Naive thymus-derived CD4-positive, alpha-beta T cell (primary cell): ENCODE measurements at regions not wholly inside any gene's neighbourhood (a gene's known extent, or its start where the extent isn't known, plus 50 kb on each side); places are given as distances from the start of the nearest gene placed in this dataset.
"Not testable (repeated sequence)": the region's sequence is repeated elsewhere in the genome, so short reads cannot be mapped to it uniquely, and the experiment has no call there.

ENCODE experiments used
- ATAC-seq: fragments of 150-1000 bp; cut with Tn5 transposase; 2 replicates; pipeline ENCODE4 v1.10.0; 2021; ENCODE audit warnings: mild to moderate bottlenecking, moderate library complexity
- CTCF ChIA-PET: fragments of 350-600 bp; sonication (Branson Sonifier 250); formaldehyde crosslinking; loops from one replicate; lab custom pipeline; 2021; ENCODE audit warnings: antibody characterized with exemption; lab: Charles Lee
- POLR2A ChIA-PET: fragments of 350-600 bp; sonication (Branson Sonifier 250); formaldehyde crosslinking; loops from one replicate; lab custom pipeline; 2021; ENCODE audit warnings: antibody characterized with exemption, inconsistent platforms; lab: Charles Lee
- DNase-seq, 9 donors: peaks; one replicate each; pipeline versions ENCODE4 v3.0.0 to v3.0.0-alpha.2; 2020 to 2022; ENCODE audit warnings: mixed read lengths in 1 of 9
- H3K27ac ChIP-seq: one replicate; pipeline ENCODE4 v1.7.0; 2013; ENCODE audit warnings: mild to moderate bottlenecking, low read depth, low read length, moderate library complexity
- H3K27me3 ChIP-seq, 2 donors: one replicate each; pipeline ENCODE4 v1.7.0; 2013; ENCODE audit warnings: low read length in 2 of 2, mild to moderate bottlenecking in 2 of 2, moderate library complexity in 2 of 2; ENCODE audit not compliant: control insufficient read depth in 2 of 2, insufficient read depth in 2 of 2
- H3K36me3 ChIP-seq, 3 experiments: 1 replicate in 2 of 3; 2 replicates in 1 of 3; pipeline ENCODE4 v1.7.0; 2013; ENCODE audit warnings: low read length in 3 of 3, mild to moderate bottlenecking in 3 of 3, moderate library complexity in 1 of 3; ENCODE audit not compliant: insufficient read depth in 3 of 3, control insufficient read depth in 2 of 3
- H3K4me1 ChIP-seq, 2 donors: one replicate each; pipeline ENCODE4 v1.7.0; 2013; ENCODE audit warnings: low read length in 2 of 2, mild to moderate bottlenecking in 2 of 2, moderate library complexity in 1 of 2; ENCODE audit not compliant: control insufficient read depth in 2 of 2, insufficient read depth in 2 of 2
- H3K4me3 ChIP-seq: 2 replicates; pipeline ENCODE4 v1.7.0; 2013; ENCODE audit warnings: mild to moderate bottlenecking, low read length
- H3K9me3 ChIP-seq, 3 experiments: 1 replicate in 2 of 3; 2 replicates in 1 of 3; pipeline ENCODE4 v1.7.0; 2013; ENCODE audit warnings: low read length in 3 of 3; ENCODE audit not compliant: control insufficient read depth in 2 of 3
- H3K27ac Mint-ChIP-seq, 9 donors: one replicate each; pipeline ENCODE4 v1.8.0; 2020 to 2022; ENCODE audit warnings: mixed read lengths in 9 of 9, mild to moderate bottlenecking in 8 of 9, moderate library complexity in 5 of 9, inconsistent platforms in 2 of 9
- H3K27me3 Mint-ChIP-seq, 5 donors: one replicate each; pipeline ENCODE4 v1.8.0; 2021 to 2022; ENCODE audit warnings: mixed read lengths in 5 of 5, mild to moderate bottlenecking in 1 of 5
- H3K36me3 Mint-ChIP-seq, 5 donors: one replicate each; pipeline ENCODE4 v1.8.0; 2020 to 2022; ENCODE audit warnings: mixed read lengths in 5 of 5, mild to moderate bottlenecking in 3 of 5, inconsistent platforms in 1 of 5
- H3K4me1 Mint-ChIP-seq, 7 donors: one replicate each; pipeline ENCODE4 v1.8.0; 2020 to 2022; ENCODE audit warnings: mixed read lengths in 7 of 7, mild to moderate bottlenecking in 3 of 7, inconsistent platforms in 1 of 7
- H3K4me3 Mint-ChIP-seq, 10 donors: one replicate each; pipeline ENCODE4 v1.8.0; 2020 to 2022; ENCODE audit warnings: mild to moderate bottlenecking in 10 of 10, mixed read lengths in 10 of 10, moderate library complexity in 6 of 10, inconsistent platforms in 2 of 10
- H3K9me3 Mint-ChIP-seq, 11 donors: one replicate each; pipeline ENCODE4 v1.8.0; 2020 to 2022; ENCODE audit warnings: mixed read lengths in 11 of 11, mild to moderate bottlenecking in 4 of 11, inconsistent platforms in 1 of 11, moderate library complexity in 1 of 11
- intact Hi-C, 2 donors: fragments of 100-400 bp; cut with micrococcal nuclease; formaldehyde crosslinking; loops; one replicate each; pipeline ENCODE4 v1.15.1; 2023

DNA sequence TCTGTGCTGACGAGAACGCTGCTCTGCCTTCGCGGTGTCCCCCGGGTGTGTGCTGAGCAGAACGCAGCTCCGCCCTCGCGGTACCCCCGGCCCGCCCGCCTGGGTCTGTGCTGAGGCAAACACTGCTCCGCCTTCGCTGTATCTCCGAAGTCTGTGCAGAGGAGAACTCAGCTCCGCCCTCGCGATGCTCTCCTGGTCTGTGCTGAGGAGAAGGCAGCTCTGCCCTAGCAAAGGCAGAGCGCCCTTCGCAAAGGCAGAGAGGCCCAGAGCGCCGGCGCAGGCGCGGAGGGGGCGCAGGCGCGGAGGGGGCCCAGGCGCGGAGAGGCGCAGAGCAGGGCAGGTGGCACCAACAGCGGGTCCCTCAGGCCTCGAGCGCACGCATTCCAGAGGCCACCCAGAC is 1503.6 kb downstream of the FOXD4L5 start:
- H3K27ac Mint-ChIP-seq, H3K27me3 Mint-ChIP-seq, H3K27ac ChIP-seq, H3K27me3 ChIP-seq, CTCF ChIA-PET, H3K4me3 Mint-ChIP-seq, H3K36me3 ChIP-seq, H3K4me3 ChIP-seq, H3K9me3 ChIP-seq, intact Hi-C loops, H3K4me1 Mint-ChIP-seq, H3K36me3 Mint-ChIP-seq, H3K4me1 ChIP-seq, POLR2A ChIA-PET, H3K9me3 Mint-ChIP-seq: not testable (repeated sequence)
- DNase-seq (peak in 1 of 9 donors; percentile 20), ATAC-seq (peak; percentile 95)

DNA sequence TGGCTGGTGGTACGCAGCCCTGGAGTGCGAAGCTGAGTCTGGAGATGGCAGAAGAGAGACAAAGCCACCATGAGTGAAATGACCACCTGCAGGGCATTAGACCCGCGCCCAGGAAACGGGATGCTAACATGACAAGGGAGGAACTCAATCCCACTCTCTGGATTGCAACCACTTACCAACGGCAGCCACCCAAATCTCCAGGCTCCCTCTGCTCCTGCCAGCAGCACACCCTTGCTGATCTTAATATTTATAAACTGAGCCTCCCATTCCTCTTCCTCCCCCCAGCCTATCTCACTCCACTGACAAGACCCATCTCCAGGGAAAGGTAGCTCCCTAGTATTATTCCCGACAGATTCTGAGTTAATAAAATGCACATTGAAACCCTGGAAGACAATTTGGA is 1508.8 kb downstream of the FOXD4L5 start:
- H3K4me1 Mint-ChIP-seq, H3K27ac Mint-ChIP-seq, H3K36me3 Mint-ChIP-seq, H3K27me3 ChIP-seq, H3K4me1 ChIP-seq, CTCF ChIA-PET, H3K9me3 ChIP-seq, H3K9me3 Mint-ChIP-seq, intact Hi-C loops, H3K27me3 Mint-ChIP-seq, H3K4me3 Mint-ChIP-seq, POLR2A ChIA-PET, H3K27ac ChIP-seq, DNase-seq, H3K36me3 ChIP-seq, H3K4me3 ChIP-seq: not testable (repeated sequence)
- peak; percentile 31 for ATAC-seq

DNA sequence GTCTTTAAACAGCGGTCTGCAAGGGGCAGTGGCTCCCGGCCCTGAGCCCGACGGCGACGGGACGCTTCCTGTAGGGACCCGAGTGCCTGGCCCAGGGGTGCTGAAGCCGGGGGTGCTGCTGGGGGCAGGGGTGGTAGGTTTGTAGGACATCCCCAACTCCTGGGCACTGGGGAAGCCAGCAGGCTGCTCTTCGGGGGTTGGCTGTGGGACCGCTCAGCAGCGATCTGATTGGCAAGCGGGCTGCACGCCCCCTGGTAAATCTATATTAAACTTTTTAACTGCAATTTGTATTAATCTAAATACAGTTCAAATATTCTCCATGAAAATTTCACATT is 1510.0 kb downstream of the FOXD4L5 start:
- H3K9me3 ChIP-seq, H3K27me3 ChIP-seq, H3K36me3 ChIP-seq, H3K4me1 ChIP-seq, H3K4me3 ChIP-seq, DNase-seq, H3K4me3 Mint-ChIP-seq, H3K27ac Mint-ChIP-seq, H3K27me3 Mint-ChIP-seq, H3K4me1 Mint-ChIP-seq, POLR2A ChIA-PET, CTCF ChIA-PET, intact Hi-C loops, H3K27ac ChIP-seq, H3K36me3 Mint-ChIP-seq, H3K9me3 Mint-ChIP-seq, ATAC-seq: not testable (repeated sequence)

DNA sequence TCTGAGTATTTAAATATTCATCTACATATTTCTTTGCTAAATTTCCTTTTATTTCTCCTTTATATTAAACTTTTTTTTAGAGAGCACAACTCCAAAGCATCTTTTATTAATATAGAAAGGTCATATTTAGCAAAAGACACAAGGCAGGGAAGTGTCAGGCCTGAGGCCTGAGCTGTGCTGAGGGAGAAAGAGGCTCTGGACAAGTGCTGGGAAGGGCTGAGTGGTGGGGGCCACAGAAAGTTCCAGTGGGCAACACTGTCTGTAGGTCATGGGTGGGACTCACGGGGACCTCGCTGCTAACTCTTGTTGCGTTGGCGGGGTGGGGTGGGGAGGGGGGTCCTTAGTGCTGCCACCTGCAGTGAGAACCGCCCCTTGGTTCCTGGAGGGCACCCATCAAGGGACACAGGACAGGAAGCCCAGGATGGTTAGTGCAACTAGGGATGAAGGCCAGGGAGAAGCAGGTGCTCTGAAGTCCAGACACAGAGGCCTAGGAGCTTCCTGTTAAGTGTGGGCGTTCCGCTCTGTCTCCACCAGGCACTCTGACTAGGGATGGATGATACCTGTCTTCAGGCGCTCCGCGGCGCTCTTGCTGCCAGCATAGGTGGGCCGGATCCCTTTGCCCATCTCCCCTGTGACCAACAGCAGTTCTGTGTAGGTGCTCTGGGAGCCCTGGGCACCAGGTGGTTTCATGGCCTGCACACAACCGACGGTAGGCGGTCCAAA is 1510.5 kb downstream of the FOXD4L5 start:
- H3K27me3 ChIP-seq, H3K36me3 Mint-ChIP-seq, H3K4me1 Mint-ChIP-seq, intact Hi-C loops, H3K9me3 ChIP-seq, H3K9me3 Mint-ChIP-seq, H3K27ac ChIP-seq, H3K4me1 ChIP-seq, POLR2A ChIA-PET, H3K27me3 Mint-ChIP-seq, DNase-seq, H3K4me3 ChIP-seq, CTCF ChIA-PET, H3K4me3 Mint-ChIP-seq, H3K27ac Mint-ChIP-seq, H3K36me3 ChIP-seq: not testable (repeated sequence)
- ATAC-seq = peak; percentile 10

DNA sequence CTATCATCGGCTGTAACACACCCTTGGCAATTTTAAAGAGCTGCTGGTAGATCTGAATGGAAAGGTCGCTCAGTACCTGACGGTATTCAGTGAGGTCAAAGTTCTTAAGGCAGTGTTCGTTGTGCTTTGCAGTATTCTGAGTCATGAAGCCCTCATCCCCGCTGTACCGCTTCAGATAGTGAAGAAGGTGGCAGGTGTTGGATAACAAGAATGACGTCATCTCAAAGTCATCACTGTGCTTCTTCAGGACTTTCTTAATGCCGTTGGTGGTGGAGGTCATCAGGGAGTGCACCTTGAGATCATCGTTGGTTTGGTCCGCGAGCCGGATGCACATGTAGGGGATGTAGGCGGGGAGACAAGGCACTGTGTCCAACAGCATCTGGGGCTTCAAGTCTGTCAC is 1522.8 kb downstream of the FOXD4L5 start:
- H3K27ac ChIP-seq, intact Hi-C loops, H3K9me3 ChIP-seq, H3K36me3 Mint-ChIP-seq, H3K27me3 ChIP-seq, H3K4me1 ChIP-seq, H3K4me3 ChIP-seq, H3K4me1 Mint-ChIP-seq, CTCF ChIA-PET, H3K27ac Mint-ChIP-seq, H3K27me3 Mint-ChIP-seq, H3K36me3 ChIP-seq, DNase-seq, ATAC-seq, POLR2A ChIA-PET, H3K4me3 Mint-ChIP-seq: not testable (repeated sequence)
- H3K9me3 Mint-ChIP-seq = peaks cover 0 to 10% (median 2%) of the 10 kb centered on the region in 11 donors

DNA sequence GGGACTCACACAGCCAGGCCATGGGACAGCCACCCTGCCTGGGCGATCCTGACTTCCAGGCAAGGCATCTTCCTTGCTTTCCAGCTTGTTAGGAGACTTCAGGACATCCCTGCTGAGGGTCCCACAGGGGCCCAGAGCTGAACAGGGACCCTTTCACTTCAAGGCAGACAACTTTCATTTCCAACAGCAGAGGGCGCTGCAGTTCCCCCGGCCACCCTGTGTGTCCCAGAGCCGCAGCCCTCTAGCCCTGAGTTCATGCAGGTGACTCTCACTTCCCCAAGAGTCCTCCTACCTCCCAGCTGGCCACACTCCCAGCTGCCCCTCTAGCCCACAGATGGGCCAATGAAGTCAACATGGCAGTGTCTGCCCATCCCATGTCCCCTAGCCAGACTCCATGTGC is 1556.0 kb downstream of the FOXD4L5 start:
- H3K4me1 ChIP-seq, H3K4me3 Mint-ChIP-seq, H3K36me3 Mint-ChIP-seq, H3K4me3 ChIP-seq, H3K27me3 Mint-ChIP-seq, DNase-seq, POLR2A ChIA-PET, H3K27ac Mint-ChIP-seq, H3K27me3 ChIP-seq, H3K9me3 ChIP-seq, CTCF ChIA-PET, H3K27ac ChIP-seq, ATAC-seq, intact Hi-C loops, H3K36me3 ChIP-seq, H3K4me1 Mint-ChIP-seq: not testable (repeated sequence)
- H3K9me3 Mint-ChIP-seq = peaks cover 0 to 10% (median 2%) of the 10 kb centered on the region in 11 donors

DNA sequence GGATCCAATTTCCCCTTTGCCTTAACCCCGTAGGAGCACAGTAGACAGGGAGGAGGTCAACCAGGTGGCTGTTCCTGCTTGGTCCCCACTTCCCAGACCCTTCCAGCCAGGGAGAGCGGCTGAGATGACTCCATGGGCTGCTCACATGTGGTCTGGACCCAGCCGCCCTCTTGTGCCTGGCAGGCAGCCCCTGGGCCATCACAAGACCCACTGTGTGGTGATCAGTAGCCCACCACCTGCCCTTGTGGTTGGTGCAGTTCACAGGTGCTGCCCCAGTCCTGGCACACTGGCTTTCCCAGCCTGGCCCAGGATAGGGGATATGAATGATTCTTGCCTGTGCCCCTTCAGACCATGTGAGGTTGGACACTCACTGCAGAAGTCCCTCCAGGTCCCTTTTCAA is 1556.7 kb downstream of the FOXD4L5 start:
- peaks cover 0 to 10% (median 2%) of the 10 kb centered on the region in 11 donors for H3K9me3 Mint-ChIP-seq
- Histone ChIP-seq H3K27me3 (no peaks in the 10 kb centered on the region), H3K4me1 (no peaks in the 10 kb centered on the region), H3K36me3 (no peaks in the 10 kb centered on the region), H3K4me3 (no peak overlapping the region), H3K9me3 (no peaks in the 10 kb centered on the region), H3K27ac (no peak overlapping the region)
- POLR2A ChIA-PET = no interaction called here
- no peaks in the 10 kb centered on the region for H3K4me1 Mint-ChIP-seq
- no peak for ATAC-seq
- peaks cover 0 to 3% (median 0%) of the 10 kb centered on the region in 5 donors for H3K27me3 Mint-ChIP-seq
- CTCF ChIA-PET = no interaction called here
- no peak for DNase-seq
- intact Hi-C loops = no loop called here
- H3K27ac Mint-ChIP-seq = no peak overlapping the region
- no peaks in the 10 kb centered on the region for H3K36me3 Mint-ChIP-seq
- no peak overlapping the region for H3K4me3 Mint-ChIP-seq
